ENCODE measurements at regions not wholly inside any gene's neighbourhood (a gene's known extent, or its start where the extent isn't known, plus 50 kb on each side); places are given as distances from the start of the nearest gene placed in this dataset.

- H3K4me1 ChIP-seq (ENCODE audit: control insufficient read depth in 1 of 2, insufficient read depth in 2 of 2, low read depth in 1 of 2, low read length in 1 of 2): peaks cover 0 to 13% of the 10 kb centered on the region in 2 experiments; a peak in 1 of 4 replicates
- CTCF ChIA-PET: interaction anchor here (0.6 kb wide), 1 partner anchor 9 kb away, joined by 3 read pairs; no protein-coding TSS in a partner anchor
- no peaks in the 10 kb centered on the region for H4K20me1 ChIP-seq (ENCODE audit: insufficient read depth)
- no peak overlapping the region for H3K4me2 ChIP-seq
- H3K79me2 ChIP-seq (ENCODE audit: insufficient read depth): no peaks in the 10 kb centered on the region
- TF ChIP-seq POLR2AphosphoS5 (IDR thresholded peaks at IDR 0.05; ENCODE audit: low read depth, low read length): no peak
- no peak for TF ChIP-seq SMC3 (IDR thresholded peaks at IDR 0.05; ENCODE audit: low read depth, low read length)
- TF ChIP-seq MXI1 (IDR thresholded peaks at IDR 0.05; ENCODE audit: low read depth, low read length): no peak
- no peak for TF ChIP-seq MAX (IDR thresholded peaks at IDR 0.05; ENCODE audit: low read depth)
- no peak for TF ChIP-seq FOXM1 (IDR thresholded peaks at IDR 0.05; ENCODE audit: low read depth)
- no peak for TF ChIP-seq FOXJ3 (CRISPR knock-in tag; IDR thresholded peaks at IDR 0.05)
- TF ChIP-seq SIN3A (IDR thresholded peaks at IDR 0.05; ENCODE audit: borderline replicate concordance, low read depth, low read length): no peak
- no peak for TF ChIP-seq GATA2 (CRISPR knock-in tag; IDR thresholded peaks at IDR 0.05)
- TF ChIP-seq CHD2 (IDR thresholded peaks at IDR 0.05; ENCODE audit: low read length, partially characterized antibody): no peak
- H3K27me3 ChIP-seq (ENCODE audit: insufficient read depth): no peaks in the 10 kb centered on the region
- no peak overlapping the region for H3K4me3 ChIP-seq (ENCODE audit: low read depth in 2 of 2, low read length in 1 of 2)
- H3K9ac ChIP-seq: no peak overlapping the region
- H3K9me3 ChIP-seq: no peaks in the 10 kb centered on the region
- WGBS (ENCODE audit: low lambda C conversion rate): 79% methylated on average over 7 of the region's 8 CpGs
- DNase-seq: no peak
- POLR2A ChIA-PET: no interaction called here
- no peak overlapping the region for H2AFZ ChIP-seq (ENCODE audit: low read depth)
- no peaks in the 10 kb centered on the region for H3K36me3 ChIP-seq (replicated peaks in 1 of 2; ENCODE audit: control insufficient read depth in 1 of 2, insufficient read depth in 2 of 2, low read length in 1 of 2)
- H3K9me2 ChIP-seq: no peaks in the 10 kb centered on the region
- no peak overlapping the region for H3K27ac ChIP-seq (ENCODE audit: low read depth in 2 of 2, low read length in 1 of 2)
- no peaks in the 10 kb centered on the region for H3F3A ChIP-seq (replicated peaks; ENCODE audit: insufficient read depth)
These were observed 253.3 kb downstream of the FAM43A start for GRCh38 chr3:194938845-194939531.

- H3K4me3 ChIP-seq (ENCODE audit: low read depth in 2 of 2, low read length in 1 of 2): no peak overlapping the region
- peaks cover 0 to 13% of the 10 kb centered on the region in 2 experiments; a peak in 1 of 4 replicates for H3K4me1 ChIP-seq (ENCODE audit: control insufficient read depth in 1 of 2, insufficient read depth in 2 of 2, low read depth in 1 of 2, low read length in 1 of 2)
- H3K79me2 ChIP-seq (ENCODE audit: insufficient read depth): no peaks in the 10 kb centered on the region
- ChIA-PET POLR2A (no interaction called here), CTCF (interaction anchor here (1.4 kb wide), 1 partner anchor 167 kb away, joined by 3 read pairs; no protein-coding TSS in a partner anchor)
- no peak for DNase-seq
- no peak overlapping the region for H3K27ac ChIP-seq (ENCODE audit: low read depth in 2 of 2, low read length in 1 of 2)
- no peaks in the 10 kb centered on the region for H3K27me3 ChIP-seq (ENCODE audit: insufficient read depth)
- TF ChIP-seq ELF1 (IDR thresholded peaks at IDR 0.05): no peak
- no peak for TF ChIP-seq TAF1 (IDR thresholded peaks at IDR 0.05; ENCODE audit: borderline replicate concordance, low read depth, low read length)
- TF ChIP-seq TEAD4 (IDR thresholded peaks at IDR 0.05; ENCODE audit: borderline replicate concordance, insufficient read depth): no peak
- TF ChIP-seq TCF12 (IDR thresholded peaks at IDR 0.05): no peak
- TF ChIP-seq MXI1 (IDR thresholded peaks at IDR 0.05; ENCODE audit: low read depth, low read length): no peak
- no peak for TF ChIP-seq YY1 (IDR thresholded peaks at IDR 0.05; ENCODE audit: low read depth)
- no peak for TF ChIP-seq RCOR1 (IDR thresholded peaks at IDR 0.05; ENCODE audit: low read length)
- no peak for TF ChIP-seq POLR2AphosphoS5 (IDR thresholded peaks at IDR 0.05; ENCODE audit: low read depth, low read length)
- TF ChIP-seq JUND (IDR thresholded peaks at IDR 0.05): no peak
- no peak for TF ChIP-seq PBX3 (IDR thresholded peaks at IDR 0.05)
- TF ChIP-seq FOSL2 (IDR thresholded peaks at IDR 0.05; ENCODE audit: borderline replicate concordance, low read depth): no peak
- no peak for TF ChIP-seq SMC3 (IDR thresholded peaks at IDR 0.05; ENCODE audit: low read depth, low read length)
- no peak overlapping the region for H3K9ac ChIP-seq
- no peaks in the 10 kb centered on the region for H3K9me3 ChIP-seq
- no peaks in the 10 kb centered on the region for H3K36me3 ChIP-seq (replicated peaks in 1 of 2; ENCODE audit: control insufficient read depth in 1 of 2, insufficient read depth in 2 of 2, low read length in 1 of 2)
- no peak overlapping the region for H2AFZ ChIP-seq (ENCODE audit: low read depth)
- no peaks in the 10 kb centered on the region for H3F3A ChIP-seq (replicated peaks; ENCODE audit: insufficient read depth)
- no peak overlapping the region for H3K4me2 ChIP-seq
- no peaks in the 10 kb centered on the region for H4K20me1 ChIP-seq (ENCODE audit: insufficient read depth)
- 52% methylated on average over 6 of the region's 6 CpGs for WGBS (ENCODE audit: low lambda C conversion rate)
- H3K9me2 ChIP-seq: no peaks in the 10 kb centered on the region
These were observed 253.8 kb downstream of the FAM43A start for GRCh38 chr3:194939532-194939909.
